DMS114 treated with DMSO at 0.1 percent for 48 hours (cell line): ENCODE measurements at regions not wholly inside any gene's neighbourhood (a gene's known extent, or its start where the extent isn't known, plus 50 kb on each side); places are given as distances from the start of the nearest gene placed in this dataset.

Experiments
- DNase-seq: peaks from one replicate; lab custom pipeline; 2025; ENCODE audit not compliant: unreplicated experiment; lab: John Stamatoyannopoulos, UW

- no peak for DNase-seq
These were observed 502.9 kb upstream of the STXBP6 start for GRCh38 chr14:25552826-25553225.

GRCh38 chr14:25551674-25552073 is 501.7 kb upstream of the STXBP6 start:
- DNase-seq: no peak

- no peak for DNase-seq
These were observed 496.9 kb upstream of the STXBP6 start for GRCh38 chr14:25546826-25547225.

- no peak for DNase-seq
These were observed 488.0 kb upstream of the STXBP6 start for GRCh38 chr14:25537846-25538455.

GRCh38 chr14:25526290-25526689 is 476.3 kb upstream of the STXBP6 start:
- DNase-seq: no peak

- DNase-seq: no peak
These were observed 473.0 kb upstream of the STXBP6 start for GRCh38 chr14:25522926-25523325.

- DNase-seq: no peak
These were observed 472.2 kb upstream of the STXBP6 start for GRCh38 chr14:25522116-25522515.

GRCh38 chr14:25521616-25522015 is 471.7 kb upstream of the STXBP6 start:
- no peak for DNase-seq

- no peak for DNase-seq
These were observed 470.9 kb upstream of the STXBP6 start for GRCh38 chr14:25520821-25521220.

GRCh38 chr14:25518364-25518763 is 468.4 kb upstream of the STXBP6 start:
- no peak for DNase-seq

GRCh38 chr14:25516838-25517237 is 466.9 kb upstream of the STXBP6 start:
- DNase-seq: no peak

- DNase-seq: no peak
These were observed 458.9 kb upstream of the STXBP6 start for GRCh38 chr14:25508845-25509244.

GRCh38 chr14:25501749-25502148 is 451.8 kb upstream of the STXBP6 start:
- no peak for DNase-seq

- DNase-seq: no peak
These were observed 439.0 kb upstream of the STXBP6 start for GRCh38 chr14:25488961-25489360.

- no peak for DNase-seq
These were observed 435.4 kb upstream of the STXBP6 start for GRCh38 chr14:25485381-25485780.

GRCh38 chr14:25484906-25485305 is 435.0 kb upstream of the STXBP6 start:
- DNase-seq: no peak

- DNase-seq: no peak
These were observed 434.3 kb upstream of the STXBP6 start for GRCh38 chr14:25484235-25484634.

- no peak for DNase-seq
These were observed 427.6 kb upstream of the STXBP6 start for GRCh38 chr14:25477316-25478098.

GRCh38 chr14:25472700-25473099 is 422.8 kb upstream of the STXBP6 start:
- no peak for DNase-seq

- no peak for DNase-seq
These were observed 414.8 kb upstream of the STXBP6 start for GRCh38 chr14:25464772-25465171.

- no peak for DNase-seq
These were observed 414.1 kb upstream of the STXBP6 start for GRCh38 chr14:25464078-25464477.

GRCh38 chr14:25463480-25463879 is 413.5 kb upstream of the STXBP6 start:
- no peak for DNase-seq

GRCh38 chr14:25461780-25462179 is 411.8 kb upstream of the STXBP6 start:
- DNase-seq: no peak
